B cell (primary cell): ENCODE measurements at regions not wholly inside any gene's neighbourhood (a gene's known extent, or its start where the extent isn't known, plus 50 kb on each side); places are given as distances from the start of the nearest gene placed in this dataset.

Experiments
- ATAC-seq: fragments of 200-7000 bp; cut with Tn5 transposase; one replicate; pipeline ENCODE4 v1.10.0; 2021; ENCODE audit warnings: low read depth, mild to moderate bottlenecking, moderate number of reproducible peaks, moderate library complexity
- CTCF ChIA-PET: fragments of 350-600 bp; sonication (Branson Sonifier 250); formaldehyde crosslinking; loops from one replicate; lab custom pipeline; 2021; ENCODE audit warnings: antibody characterized with exemption, inconsistent platforms; lab: Charles Lee
- POLR2A ChIA-PET: fragments of 350-600 bp; sonication (Branson Sonifier 250); formaldehyde crosslinking; loops from one replicate; lab custom pipeline; 2021; ENCODE audit warnings: antibody characterized with exemption; lab: Charles Lee
- DNase-seq: peaks from one replicate; pipeline ENCODE4 v3.0.0; 2013
- H2AFZ ChIP-seq: 2 replicates; pipeline ENCODE4 v1.6.1; 2012; ENCODE audit warnings: mild to moderate bottlenecking, low read depth, low read length; ENCODE audit not compliant: insufficient read depth, poor library complexity, severe bottlenecking
- H3K27ac ChIP-seq, 2 donors: 1 replicate in 1 of 2; 2 replicates in 1 of 2; pipeline ENCODE4 v1.5.1; 2012 to 2013; ENCODE audit warnings: low read length in 2 of 2, mild to moderate bottlenecking in 2 of 2, moderate library complexity in 1 of 2
- H3K27me3 ChIP-seq, 4 experiments: fragments of 200-600 bp in 1 of 4; sonication (generic) in 1 of 4; replicated peaks in 1 of 4; 1 replicate in 2 of 4; 2 replicates in 2 of 4; pipeline versions ENCODE4 v1.6.1 to v1.7.0; 2013 to 2016; ENCODE audit warnings: low read length in 3 of 4, mild to moderate bottlenecking in 2 of 4, mixed read lengths in 1 of 4, moderate library complexity in 1 of 4; ENCODE audit not compliant: insufficient read depth in 4 of 4, control insufficient read depth in 3 of 4; ENCODE audit errors: control extremely low read depth in 1 of 4
- H3K36me3 ChIP-seq, 2 experiments: replicated peaks in 1 of 2; 1 replicate in 1 of 2; 2 replicates in 1 of 2; pipeline versions ENCODE4 v1.6.1 to v1.7.1; 2013; ENCODE audit warnings: low read length in 1 of 2; ENCODE audit not compliant: insufficient read depth in 2 of 2, control insufficient read depth in 1 of 2; ENCODE audit errors: control extremely low read depth in 1 of 2, extremely low read depth in 1 of 2
- H3K4me1 ChIP-seq, 2 donors: fragments of 200-600 bp in 1 of 2; sonication (generic) in 1 of 2; 1 replicate in 1 of 2; 2 replicates in 1 of 2; pipeline versions ENCODE4 v1.5.1 to v1.6.1; 2013 to 2017; ENCODE audit warnings: low read length in 2 of 2; ENCODE audit not compliant: control insufficient read depth in 2 of 2, insufficient read depth in 2 of 2
- H3K4me2 ChIP-seq: replicated peaks from 2 replicates; pipeline ENCODE3; 2012; ENCODE audit warnings: mild to moderate bottlenecking, low read depth, low read length; ENCODE audit not compliant: poor library complexity, severe bottlenecking
- H3K4me3 ChIP-seq, 5 experiments: fragments of 200-600 bp in 1 of 5; sonication (generic) in 1 of 5; 1 replicate in 3 of 5; 2 replicates in 2 of 5; pipeline versions ENCODE4 v1.5.1 to v1.7.0; 2011 to 2016; ENCODE audit warnings: low read length in 4 of 5, mild to moderate bottlenecking in 4 of 5, low read depth in 2 of 5, control low read depth in 1 of 5, moderate library complexity in 1 of 5; ENCODE audit not compliant: insufficient read depth in 1 of 5; ENCODE audit errors: control extremely low read depth in 1 of 5, extremely low read depth in 1 of 5
- H3K79me2 ChIP-seq: fragments of 200-600 bp; sonication (generic); one replicate; pipeline ENCODE4 v1.6.0; 2016; ENCODE audit warnings: low read length; ENCODE audit not compliant: control insufficient read depth, insufficient read depth
- H3K9ac ChIP-seq: fragments of 200-600 bp; sonication (generic); 2 replicates; pipeline ENCODE4 v1.6.1; 2017; ENCODE audit warnings: mild to moderate bottlenecking, low read length, moderate library complexity
- H3K9me3 ChIP-seq, 3 donors: one replicate each; pipeline versions ENCODE4 v1.6.1 to v1.7.1; 2013; ENCODE audit warnings: low read length in 2 of 3; ENCODE audit not compliant: control insufficient read depth in 2 of 3, insufficient read depth in 1 of 3; ENCODE audit errors: control extremely low read depth in 1 of 3
- H4K20me1 ChIP-seq: 2 replicates; pipeline ENCODE4 v1.6.0; 2012; ENCODE audit warnings: mild to moderate bottlenecking, low read length; ENCODE audit not compliant: insufficient read depth, control insufficient read depth, poor library complexity, severe bottlenecking
- H3K27ac Mint-ChIP-seq: one replicate; pipeline ENCODE4 v1.8.0; 2021; ENCODE audit warnings: mixed read lengths
- H3K27me3 Mint-ChIP-seq: one replicate; pipeline ENCODE4 v1.8.0; 2021; ENCODE audit warnings: mixed read lengths
- H3K4me1 Mint-ChIP-seq: one replicate; pipeline ENCODE4 v1.8.0; 2021; ENCODE audit warnings: mixed read lengths
- H3K4me3 Mint-ChIP-seq: one replicate; pipeline ENCODE4 v1.8.0; 2021; ENCODE audit warnings: mixed read lengths
- H3K9me3 Mint-ChIP-seq: one replicate; pipeline ENCODE4 v1.8.0; 2022; ENCODE audit warnings: mixed read lengths; ENCODE audit not compliant: insufficient read depth
- CTCF ChIP-seq: fragments of 200-600 bp; IDR thresholded peaks from one replicate; pipeline ENCODE4 v1.8.0; 2022; ENCODE audit warnings: antibody characterized with exemption, mild to moderate bottlenecking
- EZH2 ChIP-seq: IDR thresholded peaks from 2 replicates; pipeline ENCODE4 v1.6.1; 2012; ENCODE audit warnings: borderline replicate concordance, low read depth, mild to moderate bottlenecking, moderate library complexity, low read length; ENCODE audit not compliant: insufficient read depth, poor library complexity, severe bottlenecking
- WGBS: methylation state at CpG from one replicate; pipeline ENCODE4 v1.1.5; 2013; ENCODE audit warnings: missing lambda C conversion rate; ENCODE audit not compliant: insufficient coverage; 5-methylcytosine and 5-hydroxymethylcytosine counted together
- intact Hi-C: fragments of 100-400 bp; cut with micrococcal nuclease; formaldehyde crosslinking; loops from one replicate; pipeline ENCODE4 v1.10.0; 2022

GRCh38 chr2:173830170-173830569 lies 135.0 kb downstream of the SP3 start:
- Histone ChIP-seq H3K4me2 (no peak overlapping the region), H3K4me3 (no peak overlapping the region), H3K36me3 (no peaks in the 10 kb centered on the region), H4K20me1 (no peaks in the 10 kb centered on the region), H3K27ac (no peak overlapping the region), H3K27me3 (peaks cover 0 to 5% (median 0%) of the 10 kb centered on the region in 4 experiments), H3K9ac (no peak overlapping the region), H3K79me2 (no peaks in the 10 kb centered on the region), H3K9me3 (no peaks in the 10 kb centered on the region), H2AFZ (no peak overlapping the region), H3K4me1 (no peaks in the 10 kb centered on the region)
- H3K4me3 Mint-ChIP-seq = no peak overlapping the region
- no peak overlapping the region for H3K27ac Mint-ChIP-seq
- TF ChIP-seq CTCF (no peak), EZH2 (no peak)
- DNase-seq = no peak
- H3K9me3 Mint-ChIP-seq = no peaks in the 10 kb centered on the region
- ATAC-seq = no peak
- 89% methylated on average over 2 of the region's 4 CpGs for WGBS
- ChIA-PET POLR2A (no interaction called here), CTCF (no interaction called here)
- peaks cover 6% of the 10 kb centered on the region for H3K27me3 Mint-ChIP-seq
- intact Hi-C loops = no loop called here
- no peaks in the 10 kb centered on the region for H3K4me1 Mint-ChIP-seq

GRCh38 chr2:173831312-173832229 lies 133.6 kb downstream of the SP3 start:
- no peak for TF ChIP-seq CTCF
- TF ChIP-seq EZH2 = no peak
- Histone ChIP-seq H3K9ac (no peak overlapping the region), H3K27ac (no peak overlapping the region), H4K20me1 (no peaks in the 10 kb centered on the region), H2AFZ (no peak overlapping the region), H3K4me3 (no peak overlapping the region), H3K4me1 (no peaks in the 10 kb centered on the region), H3K36me3 (no peaks in the 10 kb centered on the region), H3K79me2 (no peaks in the 10 kb centered on the region), H3K27me3 (peaks cover 0 to 5% (median 0%) of the 10 kb centered on the region in 4 experiments), H3K9me3 (no peaks in the 10 kb centered on the region), H3K4me2 (no peak overlapping the region)
- no peak overlapping the region for H3K27ac Mint-ChIP-seq
- ChIA-PET POLR2A (no interaction called here), CTCF (no interaction called here)
- WGBS = 88% methylated on average over 5 of the region's 11 CpGs
- H3K4me1 Mint-ChIP-seq = no peaks in the 10 kb centered on the region
- ATAC-seq (no peak), DNase-seq (no peak)
- H3K27me3 Mint-ChIP-seq = peaks cover under 1% of the 10 kb centered on the region
- no peak overlapping the region for H3K4me3 Mint-ChIP-seq
- intact Hi-C loops = no loop called here
- H3K9me3 Mint-ChIP-seq = no peaks in the 10 kb centered on the region
